Duodenal mucosa (tissue), 2 donors: ENCODE measurements at regions not wholly inside any gene's neighbourhood (a gene's known extent, or its start where the extent isn't known, plus 50 kb on each side); places are given as distances from the start of the nearest gene placed in this dataset.

Experiments used
- H3K27ac ChIP-seq: one replicate; pipeline ENCODE4 v1.7.0; 2013; ENCODE audit warnings: low read depth, low read length
- H3K27me3 ChIP-seq, 2 donors: one replicate each; pipeline ENCODE4 v1.7.0; 2013; ENCODE audit warnings: low read length in 2 of 2, control low read depth in 1 of 2; ENCODE audit not compliant: insufficient read depth in 2 of 2, control insufficient read depth in 1 of 2
- H3K36me3 ChIP-seq, 2 donors: one replicate each; pipeline ENCODE4 v1.7.0; 2013; ENCODE audit warnings: low read length in 2 of 2, control low read depth in 1 of 2; ENCODE audit not compliant: insufficient read depth in 2 of 2, control insufficient read depth in 1 of 2
- H3K4me1 ChIP-seq, 2 donors: one replicate each; pipeline ENCODE4 v1.7.0; 2013; ENCODE audit warnings: low read length in 2 of 2, control low read depth in 1 of 2; ENCODE audit not compliant: insufficient read depth in 2 of 2, control insufficient read depth in 1 of 2
- H3K4me3 ChIP-seq, 2 donors: one replicate each; pipeline ENCODE4 v1.7.0; 2013; ENCODE audit warnings: low read length in 2 of 2, low read depth in 1 of 2
- H3K9ac ChIP-seq, 2 donors: one replicate each; pipeline ENCODE4 v1.7.0; 2013; ENCODE audit warnings: low read length in 2 of 2, low read depth in 1 of 2
- H3K9me3 ChIP-seq, 2 donors: one replicate each; pipeline ENCODE4 v1.7.0; 2013; ENCODE audit warnings: low read length in 2 of 2, control low read depth in 1 of 2; ENCODE audit not compliant: control insufficient read depth in 1 of 2

GRCh38 chr14:28651148-28651547 lies 115.4 kb upstream of the FOXG1 start:
- Histone ChIP-seq H3K4me3 (no peak overlapping the region), H3K27ac (no peak overlapping the region), H3K27me3 (no peaks in the 10 kb centered on the region), H3K9me3 (peaks cover 0 to 3% of the 10 kb centered on the region in 2 donors), H3K4me1 (no peaks in the 10 kb centered on the region), H3K36me3 (no peaks in the 10 kb centered on the region), H3K9ac (no peak overlapping the region)

GRCh38 chr14:28652782-28653181 lies 113.8 kb upstream of the FOXG1 start:
- H3K4me3 ChIP-seq = no peak overlapping the region
- no peak overlapping the region for H3K27ac ChIP-seq
- H3K9me3 ChIP-seq = peaks cover 0 to 3% of the 10 kb centered on the region in 2 donors
- H3K27me3 ChIP-seq = no peaks in the 10 kb centered on the region
- H3K36me3 ChIP-seq = no peaks in the 10 kb centered on the region
- no peaks in the 10 kb centered on the region for H3K4me1 ChIP-seq
- no peak overlapping the region for H3K9ac ChIP-seq

GRCh38 chr14:28653521-28653920 lies 113.1 kb upstream of the FOXG1 start:
- no peak overlapping the region for H3K9ac ChIP-seq
- H3K4me3 ChIP-seq = no peak overlapping the region
- no peaks in the 10 kb centered on the region for H3K27me3 ChIP-seq
- H3K36me3 ChIP-seq = no peaks in the 10 kb centered on the region
- no peaks in the 10 kb centered on the region for H3K4me1 ChIP-seq
- peaks cover 0 to 3% of the 10 kb centered on the region in 2 donors for H3K9me3 ChIP-seq
- H3K27ac ChIP-seq = no peak overlapping the region

GRCh38 chr14:28656704-28657255 lies 109.8 kb upstream of the FOXG1 start:
- Histone ChIP-seq H3K27me3 (no peaks in the 10 kb centered on the region), H3K4me1 (no peaks in the 10 kb centered on the region), H3K9me3 (peaks cover 0 to 7% of the 10 kb centered on the region in 2 donors), H3K4me3 (no peak overlapping the region), H3K27ac (no peak overlapping the region), H3K36me3 (no peaks in the 10 kb centered on the region), H3K9ac (no peak overlapping the region)

- Histone ChIP-seq H3K9ac (no peak overlapping the region), H3K36me3 (no peaks in the 10 kb centered on the region)
These were observed 105.3 kb upstream of the FOXG1 start for GRCh38 chr14:28661171-28661772.

GRCh38 chr14:28666961-28667360 lies 99.6 kb upstream of the FOXG1 start:
- Histone ChIP-seq H3K4me3 (no peak overlapping the region), H3K27ac (no peak overlapping the region), H3K36me3 (no peaks in the 10 kb centered on the region), H3K9ac (no peak overlapping the region), H3K9me3 (no peaks in the 10 kb centered on the region), H3K27me3 (no peaks in the 10 kb centered on the region), H3K4me1 (no peaks in the 10 kb centered on the region)

More at GRCh38 chr14:28661171-28661772, 105.3 kb upstream of the FOXG1 start:
- no peaks in the 10 kb centered on the region for H3K27me3 ChIP-seq
- H3K4me1 ChIP-seq = no peaks in the 10 kb centered on the region
- H3K4me3 ChIP-seq = no peak overlapping the region
- no peak overlapping the region for H3K27ac ChIP-seq
- peaks cover 0 to 4% of the 10 kb centered on the region in 2 donors for H3K9me3 ChIP-seq

GRCh38 chr14:28671425-28671824 lies 95.2 kb upstream of the FOXG1 start:
- no peaks in the 10 kb centered on the region for H3K27me3 ChIP-seq
- no peak overlapping the region for H3K27ac ChIP-seq
- H3K4me3 ChIP-seq = no peak overlapping the region
- no peak overlapping the region for H3K9ac ChIP-seq
- no peaks in the 10 kb centered on the region for H3K4me1 ChIP-seq
- H3K36me3 ChIP-seq = no peaks in the 10 kb centered on the region
- peaks cover 0 to 5% of the 10 kb centered on the region in 2 donors for H3K9me3 ChIP-seq

- no peak overlapping the region for H3K4me3 ChIP-seq
These were observed 93.5 kb upstream of the FOXG1 start for GRCh38 chr14:28673056-28673455.

GRCh38 chr14:28676479-28676878 lies 90.1 kb upstream of the FOXG1 start:
- H3K36me3 ChIP-seq = no peaks in the 10 kb centered on the region
- H3K27ac ChIP-seq = no peak overlapping the region
- no peaks in the 10 kb centered on the region for H3K4me1 ChIP-seq
- H3K9me3 ChIP-seq = peaks cover 0 to 5% of the 10 kb centered on the region in 2 donors
- H3K9ac ChIP-seq = no peak overlapping the region
- no peaks in the 10 kb centered on the region for H3K27me3 ChIP-seq
- no peak overlapping the region for H3K4me3 ChIP-seq

More at GRCh38 chr14:28673056-28673455, 93.5 kb upstream of the FOXG1 start:
- peaks cover 0 to 5% of the 10 kb centered on the region in 2 donors for H3K9me3 ChIP-seq
- H3K27ac ChIP-seq = no peak overlapping the region
- no peaks in the 10 kb centered on the region for H3K27me3 ChIP-seq
- no peaks in the 10 kb centered on the region for H3K4me1 ChIP-seq
- no peak overlapping the region for H3K9ac ChIP-seq
- no peaks in the 10 kb centered on the region for H3K36me3 ChIP-seq

- Histone ChIP-seq H3K27ac (no peak overlapping the region), H3K27me3 (no peaks in the 10 kb centered on the region), H3K4me3 (no peak overlapping the region), H3K9me3 (peaks cover 3 to 5% of the 10 kb centered on the region in 2 donors), H3K4me1 (no peaks in the 10 kb centered on the region), H3K36me3 (no peaks in the 10 kb centered on the region), H3K9ac (no peak overlapping the region)
These were observed 89.2 kb upstream of the FOXG1 start for GRCh38 chr14:28677381-28677780.
